HG03095 (cell line): ENCODE measurements at regions not wholly inside any gene's neighbourhood (a gene's known extent, or its start where the extent isn't known, plus 50 kb on each side); places are given as distances from the start of the nearest gene placed in this dataset.
"Not testable (repeated sequence)": the region's sequence is repeated elsewhere in the genome, so short reads cannot be mapped to it uniquely, and the experiment has no call there.

Experiments
- ATAC-seq: cut with Tn5 transposase; IDR thresholded peaks from one replicate; pipeline ENCODE4 v1.9.1; 2021; ENCODE audit warnings: moderate library complexity; ENCODE audit not compliant: unreplicated experiment

DNA sequence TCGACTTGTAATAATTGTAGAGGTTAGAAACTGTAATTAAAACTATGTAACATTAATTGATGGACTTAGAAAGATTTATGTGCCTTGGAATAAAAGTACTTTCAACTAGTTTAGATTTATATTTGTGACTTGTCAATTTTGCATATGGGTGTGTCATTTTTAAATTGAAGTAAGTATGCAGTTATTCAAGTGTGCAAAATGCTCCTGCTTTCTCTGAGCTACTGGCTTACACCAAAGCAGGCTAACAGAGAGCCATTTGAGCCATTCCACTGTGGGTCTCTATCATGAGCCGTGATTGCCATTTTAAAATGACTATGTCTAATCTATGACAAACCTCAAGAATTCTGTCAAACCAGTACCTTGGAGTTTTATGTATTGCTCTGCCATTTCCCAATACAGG lies 345.0 kb upstream of the MDFIC2 start:
- no peak for ATAC-seq

DNA sequence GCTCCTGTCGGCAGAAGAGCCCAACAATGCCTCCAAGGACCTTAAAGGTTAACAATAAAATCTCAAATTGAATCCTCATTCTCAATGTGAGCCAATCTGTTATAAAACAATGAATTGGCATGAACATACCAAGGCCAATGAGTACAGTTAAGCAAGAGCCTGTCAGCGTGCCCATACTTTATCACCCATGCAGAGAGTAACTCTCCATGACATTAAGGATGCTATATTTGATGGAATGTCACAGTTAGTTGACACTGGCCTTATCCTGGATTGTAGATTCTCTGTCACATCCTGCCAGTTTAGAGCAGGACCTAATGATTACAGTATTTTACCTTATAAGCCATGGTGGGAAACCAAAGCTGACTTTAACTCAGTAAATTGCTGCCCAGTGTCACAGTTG lies 335.4 kb upstream of the MDFIC2 start:
- no peak for ATAC-seq

DNA sequence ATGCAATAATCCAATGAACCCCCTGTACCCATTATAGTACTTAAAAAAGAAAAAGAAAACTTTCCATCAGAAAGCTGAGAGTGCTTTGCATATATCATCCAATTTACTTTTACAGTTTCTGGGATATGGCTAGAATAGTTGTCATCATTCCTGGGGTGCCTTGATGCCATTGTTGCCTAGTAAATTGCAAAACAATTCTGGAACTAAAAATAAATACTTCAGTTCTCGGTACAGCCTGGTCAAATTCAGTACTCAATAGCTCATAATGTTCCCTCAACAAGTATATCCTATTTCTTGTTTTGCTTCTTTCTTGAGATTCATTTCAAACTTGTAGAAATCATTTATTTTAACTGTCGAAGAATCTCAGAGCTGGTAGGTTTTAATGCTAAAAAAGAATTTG lies 334.7 kb upstream of the MDFIC2 start:
- ATAC-seq, result no peak

DNA sequence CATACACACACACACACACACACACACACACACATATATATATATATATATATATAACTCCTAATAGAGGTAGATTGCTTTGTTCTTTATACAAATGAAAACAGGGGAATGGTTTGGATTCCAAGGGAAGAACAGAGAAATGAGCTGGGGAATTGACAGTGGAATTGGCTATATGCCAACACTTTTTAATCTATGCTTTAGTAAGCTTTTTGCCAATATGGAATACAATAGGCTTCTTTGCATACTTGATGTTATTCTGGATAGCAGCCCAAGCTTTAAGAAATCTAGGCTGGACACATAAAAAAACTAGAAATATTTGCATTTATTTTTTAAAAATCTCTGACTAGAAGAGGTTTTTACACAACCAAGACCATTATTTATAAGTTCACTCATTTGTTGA lies 334.2 kb upstream of the MDFIC2 start:
- ATAC-seq, result no peak

DNA sequence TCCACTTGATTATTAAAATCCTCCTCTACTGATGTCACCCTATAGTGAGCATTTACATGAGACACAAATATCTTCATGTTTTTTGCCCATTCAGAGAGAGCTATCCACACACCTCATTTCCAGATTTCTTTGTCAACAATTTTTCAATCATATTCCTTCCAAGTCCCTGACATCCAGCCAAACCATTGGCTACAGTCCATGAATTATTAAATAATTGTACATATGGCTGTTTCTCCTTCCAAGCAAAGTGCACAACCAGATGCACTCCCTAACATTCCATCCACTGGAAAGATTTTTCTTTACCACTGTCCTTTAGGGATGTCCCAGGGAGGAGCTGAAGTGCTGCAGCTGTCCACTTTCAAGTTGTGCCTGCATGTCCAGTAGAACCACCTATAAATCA lies 328.0 kb upstream of the MDFIC2 start:
- no peak for ATAC-seq

GRCh38 chr3:70635301-70635700 lies 322.9 kb upstream of the MDFIC2 start:
- no peak for ATAC-seq

DNA sequence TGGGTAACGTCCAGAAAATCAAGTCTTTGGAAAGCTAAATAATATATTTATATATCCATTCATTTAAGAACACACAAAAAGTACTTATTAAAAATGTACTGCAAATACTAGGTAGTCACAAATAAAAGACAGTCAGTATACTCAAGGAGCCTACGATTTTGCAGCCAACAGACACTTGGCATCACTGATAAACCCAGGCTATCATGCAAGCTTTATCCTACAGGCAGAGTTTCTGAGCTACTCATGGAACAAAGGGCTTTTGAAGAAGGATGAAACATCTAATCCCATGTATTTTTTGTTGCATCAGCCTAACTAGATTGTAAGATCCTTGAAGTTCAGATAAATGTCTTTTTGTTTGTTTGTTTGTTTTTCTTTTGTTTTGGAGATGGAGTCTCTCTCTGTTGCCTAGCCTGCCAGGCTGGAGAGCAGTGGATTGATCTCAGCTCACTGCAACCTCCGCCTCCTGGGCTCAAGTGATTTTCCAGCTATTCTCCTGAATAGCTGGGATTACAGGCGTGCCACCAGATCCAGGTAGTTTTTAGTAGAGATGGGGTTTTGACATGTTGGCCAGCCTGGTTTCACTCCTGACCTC lies 319.4 kb upstream of the MDFIC2 start:
- no peak for ATAC-seq

GRCh38 chr3:70621451-70621850 lies 309.0 kb upstream of the MDFIC2 start:
- no peak for ATAC-seq

GRCh38 chr3:70620956-70621355 lies 308.5 kb upstream of the MDFIC2 start:
- ATAC-seq, result no peak

- ATAC-seq, result no peak
Measured at GRCh38 chr3:70620367-70620766, 307.9 kb upstream of the MDFIC2 start.

GRCh38 chr3:70618151-70618550 lies 305.7 kb upstream of the MDFIC2 start:
- ATAC-seq, result no peak

GRCh38 chr3:70617349-70617748 lies 304.9 kb upstream of the MDFIC2 start:
- not testable (repeated sequence) for ATAC-seq

- no peak for ATAC-seq
Measured at GRCh38 chr3:70615286-70615685, 302.8 kb upstream of the MDFIC2 start.

- no peak for ATAC-seq
Measured at GRCh38 chr3:70614111-70614510, 301.7 kb upstream of the MDFIC2 start.

- ATAC-seq, result no peak
Measured at GRCh38 chr3:70612920-70613319, 300.5 kb upstream of the MDFIC2 start.

- ATAC-seq, result not testable (repeated sequence)
Measured at GRCh38 chr3:70611667-70612277, 299.3 kb upstream of the MDFIC2 start.

DNA sequence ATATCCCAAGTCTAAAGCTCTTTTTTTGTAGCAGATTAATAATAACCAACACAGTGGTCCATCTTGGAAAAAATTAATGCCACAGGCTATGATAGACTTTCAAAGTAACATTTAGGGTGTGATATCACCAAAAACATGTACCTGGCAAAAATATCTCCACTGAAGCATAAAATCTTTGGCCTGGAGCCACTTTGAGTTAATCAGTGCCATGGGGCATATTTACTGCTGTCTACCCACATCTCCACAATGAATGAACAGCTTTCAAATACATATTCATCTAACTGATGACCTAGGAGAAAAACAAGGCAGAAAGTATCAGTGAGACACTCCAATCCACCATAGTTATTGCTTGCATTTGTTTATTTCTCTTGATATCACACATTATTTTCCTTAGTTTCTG lies 296.0 kb upstream of the MDFIC2 start:
- ATAC-seq, result no peak

DNA sequence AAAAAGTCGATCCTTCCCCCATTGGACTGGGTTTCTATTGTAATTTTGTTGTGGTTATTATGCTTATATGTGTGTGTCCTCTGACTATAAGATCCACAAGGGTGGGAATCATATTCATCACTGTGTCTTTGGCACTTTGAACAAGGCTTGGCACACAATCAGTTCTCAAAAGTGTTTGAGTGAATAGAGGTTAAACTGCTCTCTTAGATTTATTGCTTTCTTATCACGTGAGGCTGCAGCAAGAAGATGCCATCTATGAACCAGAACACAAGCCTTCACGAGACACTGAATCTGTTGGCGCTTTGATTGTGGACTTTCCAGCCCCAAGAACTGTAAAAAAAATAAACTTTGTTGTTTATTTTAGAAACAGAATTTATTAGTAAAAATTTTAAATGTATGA lies 295.0 kb upstream of the MDFIC2 start:
- ATAC-seq, result no peak

DNA sequence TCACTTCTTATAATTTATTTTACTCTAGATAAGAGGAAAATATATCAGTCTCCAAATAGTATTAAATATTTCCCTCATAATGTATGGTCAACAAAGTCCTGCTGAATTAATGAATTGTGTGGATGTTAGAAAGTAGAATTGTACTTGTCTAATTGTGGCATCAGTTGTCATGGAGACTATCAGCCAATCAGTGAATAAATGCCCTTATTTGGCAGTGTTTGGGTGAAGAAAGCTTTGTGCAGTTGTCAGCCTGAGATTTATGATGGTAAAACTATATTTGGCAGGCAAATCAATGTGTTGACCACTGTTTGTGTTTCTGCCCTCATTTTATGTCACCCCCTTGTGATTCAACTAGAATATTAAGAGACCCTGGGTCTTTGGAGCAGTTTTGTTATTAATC lies 293.6 kb upstream of the MDFIC2 start:
- ATAC-seq, result no peak

- no peak for ATAC-seq
Measured at GRCh38 chr3:70603103-70603502, 290.7 kb upstream of the MDFIC2 start.

DNA sequence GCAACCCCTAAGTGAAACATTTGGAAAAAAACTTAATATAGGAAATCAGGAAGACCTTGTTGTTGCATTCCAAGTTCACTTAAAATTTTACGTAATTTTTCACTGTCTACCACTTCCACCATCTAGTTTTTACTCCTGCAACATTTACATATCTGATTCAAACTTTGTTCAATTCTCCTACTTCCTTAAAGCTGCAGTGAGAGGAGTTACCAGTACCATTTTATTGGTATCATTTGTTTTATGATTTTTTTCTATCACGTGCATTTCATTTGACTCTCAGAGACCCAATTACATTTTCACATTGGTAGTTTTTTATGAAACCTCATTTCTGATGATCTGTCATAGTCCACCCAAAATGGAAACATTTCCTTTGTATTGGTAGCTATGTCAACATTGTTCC lies 284.9 kb upstream of the MDFIC2 start:
- no peak for ATAC-seq

- ATAC-seq, result no peak
Measured at GRCh38 chr3:70583682-70584081, 271.2 kb upstream of the MDFIC2 start.

- ATAC-seq, result no peak
Measured at GRCh38 chr3:70582803-70583202, 270.4 kb upstream of the MDFIC2 start.
